Upper lobe of right lung (tissue), 1 donor: ENCODE measurements at regions not wholly inside any gene's neighbourhood (a gene's known extent, or its start where the extent isn't known, plus 50 kb on each side); places are given as distances from the start of the nearest gene placed in this dataset.
A peak's percentile ranks its signal among the peaks of the same experiment; 100 is the strongest.

Experiments used
- ATAC-seq: fragments of 200-7000 bp; cut with Tn5 transposase; one replicate; pipeline ENCODE4 v1.9.1; 2020; ENCODE audit warnings: mild to moderate bottlenecking, moderate library complexity
- DNase-seq: peaks from one replicate; pipeline ENCODE4 v3.0.0-alpha.2; 2020
- H3K27ac ChIP-seq: fragments of 200-600 bp; one replicate; pipeline ENCODE4 v1.8.0; 2022
- H3K27me3 ChIP-seq: fragments of 200-600 bp; one replicate; pipeline ENCODE4 v1.8.0; 2022; ENCODE audit warnings: mild to moderate bottlenecking
- H3K36me3 ChIP-seq: fragments of 200-600 bp; one replicate; pipeline ENCODE4 v1.8.0; 2022
- H3K4me1 ChIP-seq: fragments of 200-600 bp; one replicate; pipeline ENCODE4 v1.8.0; 2022
- H3K4me3 ChIP-seq: fragments of 200-600 bp; one replicate; pipeline ENCODE4 v1.8.0; 2022; ENCODE audit warnings: mild to moderate bottlenecking
- H3K9me3 ChIP-seq: fragments of 200-600 bp; one replicate; pipeline ENCODE4 v1.8.0; 2022
- CTCF ChIP-seq: fragments of 200-600 bp; IDR thresholded peaks from one replicate; pipeline ENCODE4 v1.8.0; 2022; ENCODE audit warnings: antibody characterized with exemption
- intact Hi-C: fragments of 100-400 bp; cut with DNase I; formaldehyde crosslinking; loops from one replicate; pipeline ENCODE4 v1.11.0; 2022
- donor health status: DM: no; HTN: yes; CAD: no; lungs with severe emphysema.

- Histone ChIP-seq H3K9me3 (no peaks in the 10 kb centered on the region), H3K4me1 (peaks cover 12% of the 10 kb centered on the region), H3K4me3 (no peak overlapping the region), H3K36me3 (no peaks in the 10 kb centered on the region), H3K27me3 (no peaks in the 10 kb centered on the region), H3K27ac (no peak overlapping the region)
- TF ChIP-seq CTCF, result no peak
- ATAC-seq, result no peak
- no peak for DNase-seq
- intact Hi-C loops, result no loop called here
These were observed 118.1 kb downstream of the INHBB start for GRCh38 chr2:120463996-120464395.

- H3K4me3 ChIP-seq, result no peak overlapping the region
- H3K9me3 ChIP-seq, result no peaks in the 10 kb centered on the region
- TF ChIP-seq CTCF, result no peak
- H3K4me1 ChIP-seq, result peaks cover 14% of the 10 kb centered on the region
- ATAC-seq (no peak), DNase-seq (peak; percentile 39)
- no peak overlapping the region for H3K27ac ChIP-seq
- H3K36me3 ChIP-seq, result no peaks in the 10 kb centered on the region
- H3K27me3 ChIP-seq, result no peaks in the 10 kb centered on the region
- intact Hi-C loops, result no loop called here
These were observed 118.6 kb downstream of the INHBB start for GRCh38 chr2:120464448-120464931.

GRCh38 chr2:120465012-120465700, 119.2 kb downstream of the INHBB start:
- no peak for ATAC-seq
- H3K27me3 ChIP-seq, result no peaks in the 10 kb centered on the region
- no peaks in the 10 kb centered on the region for H3K9me3 ChIP-seq
- DNase-seq, result peak; percentile 46
- no peak overlapping the region for H3K4me3 ChIP-seq
- H3K4me1 ChIP-seq, result peaks cover 20% of the 10 kb centered on the region
- no peak for TF ChIP-seq CTCF
- no peak overlapping the region for H3K27ac ChIP-seq
- no peaks in the 10 kb centered on the region for H3K36me3 ChIP-seq
- intact Hi-C loops, result no loop called here

GRCh38 chr2:120465701-120465988, 119.7 kb downstream of the INHBB start:
- intact Hi-C loops, result no loop called here
- no peak for TF ChIP-seq CTCF
- Histone ChIP-seq H3K4me1 (peaks cover 23% of the 10 kb centered on the region), H3K27ac (no peak overlapping the region), H3K9me3 (no peaks in the 10 kb centered on the region), H3K27me3 (no peaks in the 10 kb centered on the region), H3K36me3 (no peaks in the 10 kb centered on the region), H3K4me3 (no peak overlapping the region)
- ATAC-seq (no peak), DNase-seq (peak; percentile 23)

- no peak for ATAC-seq
- no peak overlapping the region for H3K4me3 ChIP-seq
- no peaks in the 10 kb centered on the region for H3K36me3 ChIP-seq
- no peak overlapping the region for H3K27ac ChIP-seq
- peaks cover 28% of the 10 kb centered on the region for H3K4me1 ChIP-seq
- no peak for TF ChIP-seq CTCF
- H3K9me3 ChIP-seq, result no peaks in the 10 kb centered on the region
- intact Hi-C loops, result no loop called here
- peak; percentile 53 for DNase-seq
- no peaks in the 10 kb centered on the region for H3K27me3 ChIP-seq
These were observed 120.2 kb downstream of the INHBB start for GRCh38 chr2:120465989-120466703.
